ENCODE measurements at regions not wholly inside any gene's neighbourhood (a gene's known extent, or its start where the extent isn't known, plus 50 kb on each side); places are given as distances from the start of the nearest gene placed in this dataset.

- TF ChIP-seq CHD2 (IDR thresholded peaks at IDR 0.05; ENCODE audit: low read length): no peak
Measured at GRCh38 chr4:35879479-35879878, 364.8 kb downstream of the ARAP2 start (continued).

- no peak overlapping the region for H3K18ac ChIP-seq (ENCODE audit: extremely low read depth, low read length)
- H2BK12ac ChIP-seq (ENCODE audit: low read depth, low read length): no peak overlapping the region
- no peak overlapping the region for H4K91ac ChIP-seq (replicated peaks; ENCODE audit: insufficient read length, low read length)
- H2AFZ ChIP-seq (ENCODE audit: low read length): no peak overlapping the region; the same call in 1 of the 2 replicates
- H3K4me1 ChIP-seq (replicated peaks in 1 of 4; ENCODE audit: control insufficient read depth in 3 of 4, insufficient read depth in 4 of 4, low read length in 3 of 4): no peaks in the 10 kb centered on the region
- no peak overlapping the region for H2BK20ac ChIP-seq (ENCODE audit: low read length)
- H3K9ac ChIP-seq (replicated peaks in 1 of 4; ENCODE audit: extremely low read depth in 1 of 4, low read depth in 3 of 4, low read length in 3 of 4): no peak overlapping the region
- FAIRE-seq (no peak), DNase-seq (ENCODE audit: low read depth in 1 of 2, low spot score in 2 of 2) (no peak)
- H4K20me1 ChIP-seq (replicated peaks in 1 of 2; ENCODE audit: control insufficient read depth in 1 of 2, insufficient read depth in 2 of 2, low read length in 2 of 2): no peaks in the 10 kb centered on the region
- no peak overlapping the region for H2AK5ac ChIP-seq (ENCODE audit: low read depth, low read length)
- H3K23me2 ChIP-seq (ENCODE audit: low read depth, low read length): no peaks in the 10 kb centered on the region
- no peak overlapping the region for H3K14ac ChIP-seq (ENCODE audit: insufficient read length)
- POLR2A ChIA-PET (ENCODE audit: partially characterized antibody): no interaction called here
- no peak overlapping the region for H3K4me3 ChIP-seq (ENCODE audit: extremely low read depth in 1 of 4, insufficient read depth in 2 of 4, low read depth in 3 of 4, low read length in 4 of 4)
- no peaks in the 10 kb centered on the region for H3K36me3 ChIP-seq (ENCODE audit: control insufficient read depth in 2 of 4, insufficient read depth in 4 of 4, low read length in 3 of 4)
- H3K4me2 ChIP-seq (ENCODE audit: insufficient read depth in 1 of 2, low read depth in 2 of 2, low read length in 2 of 2): no peak overlapping the region
- no peaks in the 10 kb centered on the region for H3K9me3 ChIP-seq (ENCODE audit: insufficient read depth in 2 of 2, low read depth in 1 of 2, low read length in 1 of 2)
- no peaks in the 10 kb centered on the region for H3K27me3 ChIP-seq (replicated peaks in 1 of 4; ENCODE audit: control insufficient read depth in 3 of 4, extremely low read depth in 1 of 4, insufficient read depth in 3 of 4, low read length in 3 of 4)
- H3K23ac ChIP-seq (ENCODE audit: insufficient read length): no peak overlapping the region
- H2BK120ac ChIP-seq (replicated peaks; ENCODE audit: low read depth, low read length): no peak overlapping the region
- H3K79me1 ChIP-seq (ENCODE audit: low read depth, low read length): no peaks in the 10 kb centered on the region
- no peak overlapping the region for H3K27ac ChIP-seq (ENCODE audit: low read depth, low read length)
- H3K56ac ChIP-seq (replicated peaks; ENCODE audit: insufficient read length, low read depth, low read length): no peak overlapping the region
- CTCF ChIA-PET (ENCODE audit: partially characterized antibody): interaction anchor here (0.6 kb wide), 1 partner anchor 131 kb away, joined by 3 read pairs; no protein-coding TSS in a partner anchor
- no peak overlapping the region for H2BK5ac ChIP-seq (ENCODE audit: low read depth, low read length)
- TF ChIP-seq YY1 (IDR thresholded peaks at IDR 0.05; ENCODE audit: low read depth, low read length): no peak
- no peak for TF ChIP-seq POLR2AphosphoS5 (IDR thresholded peaks at IDR 0.05; ENCODE audit: low read depth, low read length)
- TF ChIP-seq POLR2A (IDR thresholded peaks at IDR 0.05; ENCODE audit: control extremely low read depth in 1 of 2, low read depth in 2 of 2, low read length in 2 of 2): no peak
- TF ChIP-seq BRCA1 (IDR thresholded peaks at IDR 0.05; ENCODE audit: low read depth, low read length): no peak
- TF ChIP-seq EGR1 (IDR thresholded peaks at IDR 0.05; ENCODE audit: borderline replicate concordance, low read depth, low read length): no peak
- no peak for TF ChIP-seq JUN (IDR thresholded peaks at IDR 0.05; ENCODE audit: low read depth, low read length)
- H4K8ac ChIP-seq (ENCODE audit: extremely low read depth, insufficient read depth, low read length): no peak overlapping the region
- H4K5ac ChIP-seq (ENCODE audit: insufficient read length, low read depth, low read length): no peak overlapping the region
- no peaks in the 10 kb centered on the region for H3K79me2 ChIP-seq (ENCODE audit: control insufficient read depth in 1 of 2, insufficient read depth in 2 of 2, low read length in 2 of 2)
- H3K4ac ChIP-seq (replicated peaks; ENCODE audit: insufficient read length, low read depth, low read length): no peak overlapping the region
- H2BK15ac ChIP-seq (ENCODE audit: low read length): no peak overlapping the region
- 89% methylated on average over 1 of the region's 1 CpG; no CpG with 5 or more reads in 1 of the 2 experiments for WGBS, 2 experiments (ENCODE audit: extremely low coverage in 1 of 2, insufficient coverage in 1 of 2, insufficient read length in 1 of 2, insufficient replicate concordance in 2 of 2, low coverage in 1 of 2, low lambda C conversion rate in 2 of 2, missing lambda C conversion rate in 1 of 2)
Measured at GRCh38 chr4:35883108-35883507, 361.2 kb downstream of the ARAP2 start.
